MM.1S (cell line): ENCODE measurements at regions not wholly inside any gene's neighbourhood (a gene's known extent, or its start where the extent isn't known, plus 50 kb on each side); places are given as distances from the start of the nearest gene placed in this dataset.

Source experiments
- DNase-seq: peaks from one replicate; pipeline ENCODE4 v3.0.0-alpha.2; 2015
- H2AFZ ChIP-seq: fragments of 300-600 bp; sonication (generic); 2 replicates; pipeline ENCODE4 v1.6.0; 2016; ENCODE audit warnings: antibody characterized with exemption, low read length
- H3F3A ChIP-seq: fragments of 300-600 bp; sonication (generic); 2 replicates; pipeline ENCODE4 v1.6.1; 2016; ENCODE audit warnings: mild to moderate bottlenecking, antibody characterized with exemption, low read length, moderate library complexity, mixed read lengths; ENCODE audit not compliant: insufficient read depth
- H3K27ac ChIP-seq: fragments of 300-600 bp; sonication (generic); 2 replicates; pipeline ENCODE4 v1.5.1; 2016; ENCODE audit warnings: mild to moderate bottlenecking, low read length
- H3K27me3 ChIP-seq: fragments of 300-600 bp; sonication (generic); replicated peaks from 2 replicates; pipeline ENCODE4 v1.6.0; 2016; ENCODE audit warnings: low read length; ENCODE audit not compliant: insufficient read depth
- H3K36me3 ChIP-seq: fragments of 300-600 bp; sonication (generic); replicated peaks from 2 replicates; pipeline ENCODE4 v1.6.1; 2016; ENCODE audit warnings: mild to moderate bottlenecking, low read length, mixed read lengths; ENCODE audit not compliant: insufficient read depth
- H3K4me1 ChIP-seq: fragments of 300-600 bp; sonication (generic); 2 replicates; pipeline ENCODE4 v1.6.1; 2016; ENCODE audit warnings: low read length, mixed read lengths
- H3K4me2 ChIP-seq: fragments of 300-600 bp; sonication (generic); 2 replicates; pipeline ENCODE4 v1.6.0; 2016; ENCODE audit warnings: low read depth, low read length
- H3K4me3 ChIP-seq: fragments of 300-600 bp; sonication (generic); 2 replicates; pipeline ENCODE4 v1.5.1; 2016; ENCODE audit warnings: low read length, mixed read lengths
- H3K79me2 ChIP-seq: fragments of 300-600 bp; sonication (generic); 2 replicates; pipeline ENCODE4 v1.6.1; 2016; ENCODE audit warnings: mixed run types, low read length, mixed read lengths
- H3K9ac ChIP-seq: fragments of 300-600 bp; sonication (generic); 2 replicates; pipeline ENCODE4 v1.6.1; 2016; ENCODE audit warnings: low read length, mixed read lengths
- H3K9me2 ChIP-seq: fragments of 300-600 bp; sonication (generic); replicated peaks from 2 replicates; pipeline ENCODE4 v1.6.1; 2016; ENCODE audit warnings: mild to moderate bottlenecking, low read length, mixed read lengths; ENCODE audit not compliant: insufficient read depth
- H3K9me3 ChIP-seq: fragments of 300-600 bp; sonication (generic); replicated peaks from 2 replicates; pipeline ENCODE4 v1.6.1; 2016; ENCODE audit warnings: mild to moderate bottlenecking, low read length, mixed read lengths; ENCODE audit not compliant: insufficient read depth
- H4K20me1 ChIP-seq: fragments of 300-600 bp; sonication (generic); 2 replicates; pipeline ENCODE4 v1.6.1; 2016; ENCODE audit warnings: mild to moderate bottlenecking, low read length, moderate library complexity, mixed read lengths; ENCODE audit not compliant: insufficient read depth
- EZH2 ChIP-seq: fragments of 300-600 bp; sonication (generic); optimal IDR thresholded peaks from 2 replicates; pipeline ENCODE3; 2017; ENCODE audit warnings: low read depth, mild to moderate bottlenecking, antibody characterized with exemption, low read length, mixed read lengths
- EZH2phosphoT487 ChIP-seq: fragments of 300-600 bp; sonication (generic); IDR thresholded peaks from 2 replicates; pipeline ENCODE4 v1.6.1; 2018; ENCODE audit warnings: antibody characterized with exemption, low read length
- TF ChIP-seq, protein P1 (sequence below): fragments of 300-600 bp; sonication (generic); IDR thresholded peaks from 2 replicates; pipeline ENCODE4 v1.5.1; 2016; ENCODE audit warnings: antibody characterized with exemption, low read length, mixed read lengths

DNA sequence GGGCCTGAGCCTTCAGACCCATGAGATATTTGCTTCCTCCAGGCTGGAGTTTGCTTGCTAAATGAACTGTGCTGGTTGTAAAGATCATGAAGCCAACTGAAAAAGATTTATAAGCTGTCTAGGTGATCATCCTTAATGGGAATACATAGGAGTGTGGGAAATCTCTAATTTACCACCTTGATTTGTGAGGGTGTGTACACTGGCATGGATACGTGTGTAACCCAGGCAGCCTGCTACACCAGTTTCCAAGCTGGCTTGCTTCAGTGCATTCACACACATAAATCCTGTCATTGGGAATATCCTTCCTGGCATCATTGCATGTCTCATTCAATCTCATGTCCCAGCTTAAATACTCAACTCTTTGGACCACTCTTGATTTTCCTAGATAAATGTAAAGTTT, 57.6 kb upstream of the GNG12 start:
- no peak overlapping the region for H3K27ac ChIP-seq
- H3K4me3 ChIP-seq: no peak overlapping the region
- DNase-seq: no peak
- H3K79me2 ChIP-seq: no peaks in the 10 kb centered on the region
- no peak overlapping the region for H3K9ac ChIP-seq
- no peaks in the 10 kb centered on the region for H3K9me2 ChIP-seq
- H3K27me3 ChIP-seq: no peaks in the 10 kb centered on the region
- H4K20me1 ChIP-seq: no peaks in the 10 kb centered on the region
- H3K4me2 ChIP-seq: no peak overlapping the region
- no peaks in the 10 kb centered on the region for H3F3A ChIP-seq
- H3K36me3 ChIP-seq: no peaks in the 10 kb centered on the region
- H2AFZ ChIP-seq: no peak overlapping the region
- H3K9me3 ChIP-seq: no peaks in the 10 kb centered on the region
- TF ChIP-seq EZH2phosphoT487: no peak
- no peak for TF ChIP-seq EZH2
- TF ChIP-seq, protein P1, sequence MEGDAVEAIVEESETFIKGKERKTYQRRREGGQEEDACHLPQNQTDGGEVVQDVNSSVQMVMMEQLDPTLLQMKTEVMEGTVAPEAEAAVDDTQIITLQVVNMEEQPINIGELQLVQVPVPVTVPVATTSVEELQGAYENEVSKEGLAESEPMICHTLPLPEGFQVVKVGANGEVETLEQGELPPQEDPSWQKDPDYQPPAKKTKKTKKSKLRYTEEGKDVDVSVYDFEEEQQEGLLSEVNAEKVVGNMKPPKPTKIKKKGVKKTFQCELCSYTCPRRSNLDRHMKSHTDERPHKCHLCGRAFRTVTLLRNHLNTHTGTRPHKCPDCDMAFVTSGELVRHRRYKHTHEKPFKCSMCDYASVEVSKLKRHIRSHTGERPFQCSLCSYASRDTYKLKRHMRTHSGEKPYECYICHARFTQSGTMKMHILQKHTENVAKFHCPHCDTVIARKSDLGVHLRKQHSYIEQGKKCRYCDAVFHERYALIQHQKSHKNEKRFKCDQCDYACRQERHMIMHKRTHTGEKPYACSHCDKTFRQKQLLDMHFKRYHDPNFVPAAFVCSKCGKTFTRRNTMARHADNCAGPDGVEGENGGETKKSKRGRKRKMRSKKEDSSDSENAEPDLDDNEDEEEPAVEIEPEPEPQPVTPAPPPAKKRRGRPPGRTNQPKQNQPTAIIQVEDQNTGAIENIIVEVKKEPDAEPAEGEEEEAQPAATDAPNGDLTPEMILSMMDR: no peak
- H3K4me1 ChIP-seq: no peaks in the 10 kb centered on the region

DNA sequence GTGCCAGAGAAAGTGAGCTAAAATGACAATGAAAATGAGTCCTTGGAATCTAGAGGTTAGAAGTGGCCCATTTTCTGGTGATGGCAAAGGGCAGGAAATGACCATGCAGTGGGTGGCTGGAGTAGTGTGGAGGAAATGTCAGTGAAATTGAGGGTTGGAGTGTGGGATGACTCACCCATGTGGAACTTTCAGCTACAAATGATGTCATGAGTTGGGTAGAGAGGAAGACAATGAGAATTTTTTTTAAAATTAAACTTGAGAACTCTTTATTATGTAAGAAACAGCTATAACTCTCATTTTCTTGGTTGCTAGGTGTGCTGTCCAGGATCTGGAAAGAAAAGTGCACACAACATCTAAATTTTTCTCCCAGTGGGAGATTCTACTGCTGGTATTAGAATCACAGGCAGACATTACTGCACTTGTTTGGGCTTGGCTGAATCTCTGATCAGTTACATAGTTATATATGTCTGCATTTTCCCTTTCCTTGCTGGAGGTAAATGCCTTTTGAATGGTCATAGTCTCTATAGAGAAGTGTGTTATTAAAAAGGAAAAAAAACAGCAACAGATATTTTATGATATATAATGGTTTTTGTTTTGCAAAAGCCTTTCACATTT, 56.8 kb upstream of the GNG12 start:
- H3K27ac ChIP-seq: no peak overlapping the region
- H3K4me3 ChIP-seq: no peak overlapping the region
- H3K4me2 ChIP-seq: no peak overlapping the region
- H3K4me1 ChIP-seq: no peaks in the 10 kb centered on the region
- no peak overlapping the region for H3K9ac ChIP-seq
- H3K36me3 ChIP-seq: no peaks in the 10 kb centered on the region
- no peaks in the 10 kb centered on the region for H3K9me3 ChIP-seq
- TF ChIP-seq, protein P1: no peak
- no peak for TF ChIP-seq EZH2phosphoT487
- no peak for TF ChIP-seq EZH2
- H3F3A ChIP-seq: no peaks in the 10 kb centered on the region
- DNase-seq: no peak
- no peak overlapping the region for H2AFZ ChIP-seq
- H3K9me2 ChIP-seq: no peaks in the 10 kb centered on the region
- no peaks in the 10 kb centered on the region for H3K79me2 ChIP-seq
- H4K20me1 ChIP-seq: no peaks in the 10 kb centered on the region
- no peaks in the 10 kb centered on the region for H3K27me3 ChIP-seq

GRCh38 chr1:67889466-67889865, 56.2 kb upstream of the GNG12 start:
- Histone ChIP-seq H3K4me2 (no peak overlapping the region), H3K36me3 (no peaks in the 10 kb centered on the region), H3K4me1 (no peaks in the 10 kb centered on the region), H3F3A (no peaks in the 10 kb centered on the region), H3K79me2 (no peaks in the 10 kb centered on the region), H4K20me1 (no peaks in the 10 kb centered on the region), H3K9ac (no peak overlapping the region), H3K27ac (no peak overlapping the region), H2AFZ (no peak overlapping the region), H3K27me3 (no peaks in the 10 kb centered on the region), H3K9me2 (no peaks in the 10 kb centered on the region), H3K9me3 (no peaks in the 10 kb centered on the region), H3K4me3 (no peak overlapping the region)
- no peak for TF ChIP-seq EZH2
- no peak for TF ChIP-seq EZH2phosphoT487
- TF ChIP-seq, protein P1: no peak
- no peak for DNase-seq
